ENCODE measurements at regions not wholly inside any gene's neighbourhood (a gene's known extent, or its start where the extent isn't known, plus 50 kb on each side); places are given as distances from the start of the nearest gene placed in this dataset.

- no peaks in the 10 kb centered on the region for H3K79me2 ChIP-seq (ENCODE audit: control insufficient read depth, low read length)
- TF ChIP-seq CTCF (IDR thresholded peaks at IDR 0.05; ENCODE audit: low read depth, low read length, poor library complexity, severe bottlenecking) (no peak), EZH2phosphoT487 (IDR thresholded peaks at IDR 0.05; ENCODE audit: borderline replicate concordance, low read length) (no peak)
- no peaks in the 10 kb centered on the region for H3K4me1 ChIP-seq (ENCODE audit: control insufficient read depth, low read length)
- H3F3A ChIP-seq (ENCODE audit: control insufficient read depth, insufficient read depth), result no peaks in the 10 kb centered on the region
- no peaks in the 10 kb centered on the region for H3K9me2 ChIP-seq (replicated peaks; ENCODE audit: control insufficient read depth, low read length)
- H4K20me1 ChIP-seq (ENCODE audit: control insufficient read depth, insufficient read depth, low read depth, low read length), result no peaks in the 10 kb centered on the region
- H3K27me3 ChIP-seq (ENCODE audit: control insufficient read depth, low read length), result no peaks in the 10 kb centered on the region
- H3K36me3 ChIP-seq (ENCODE audit: control insufficient read depth, low read length), result no peaks in the 10 kb centered on the region
- H3K4me2 ChIP-seq (ENCODE audit: low read length), result no peak overlapping the region
- no peaks in the 10 kb centered on the region for H3K9me3 ChIP-seq (ENCODE audit: control insufficient read depth, insufficient read depth, low read length)
- H3K4me3 ChIP-seq (ENCODE audit: low read length), result no peak overlapping the region
- H3K27ac ChIP-seq (ENCODE audit: low read depth, low read length), result no peak overlapping the region
Measured at GRCh38 chrX:10892621-10893225, 218.4 kb upstream of the HCCS start.

GRCh38 chrX:10893366-10893765, 217.8 kb upstream of the HCCS start:
- no peaks in the 10 kb centered on the region for H3K9me3 ChIP-seq (ENCODE audit: control insufficient read depth, insufficient read depth, low read length)
- H3K27me3 ChIP-seq (ENCODE audit: control insufficient read depth, low read length), result no peaks in the 10 kb centered on the region
- TF ChIP-seq EZH2phosphoT487 (IDR thresholded peaks at IDR 0.05; ENCODE audit: borderline replicate concordance, low read length) (no peak), CTCF (IDR thresholded peaks at IDR 0.05; ENCODE audit: low read depth, low read length, poor library complexity, severe bottlenecking) (no peak)
- H3K4me3 ChIP-seq (ENCODE audit: low read length), result no peak overlapping the region
- no peak overlapping the region for H3K4me2 ChIP-seq (ENCODE audit: low read length)
- no peaks in the 10 kb centered on the region for H3K79me2 ChIP-seq (ENCODE audit: control insufficient read depth, low read length)
- H3K9me2 ChIP-seq (replicated peaks; ENCODE audit: control insufficient read depth, low read length), result no peaks in the 10 kb centered on the region
- no peaks in the 10 kb centered on the region for H3F3A ChIP-seq (ENCODE audit: control insufficient read depth, insufficient read depth)
- no peaks in the 10 kb centered on the region for H3K4me1 ChIP-seq (ENCODE audit: control insufficient read depth, low read length)
- no peaks in the 10 kb centered on the region for H4K20me1 ChIP-seq (ENCODE audit: control insufficient read depth, insufficient read depth, low read depth, low read length)
- no peaks in the 10 kb centered on the region for H3K36me3 ChIP-seq (ENCODE audit: control insufficient read depth, low read length)
- H3K27ac ChIP-seq (ENCODE audit: low read depth, low read length), result no peak overlapping the region

GRCh38 chrX:10893976-10894375, 217.2 kb upstream of the HCCS start:
- no peaks in the 10 kb centered on the region for H3K79me2 ChIP-seq (ENCODE audit: control insufficient read depth, low read length)
- H3K9me2 ChIP-seq (replicated peaks; ENCODE audit: control insufficient read depth, low read length), result no peaks in the 10 kb centered on the region
- no peak overlapping the region for H3K4me3 ChIP-seq (ENCODE audit: low read length)
- no peaks in the 10 kb centered on the region for H3K27me3 ChIP-seq (ENCODE audit: control insufficient read depth, low read length)
- no peak overlapping the region for H3K4me2 ChIP-seq (ENCODE audit: low read length)
- H4K20me1 ChIP-seq (ENCODE audit: control insufficient read depth, insufficient read depth, low read depth, low read length), result no peaks in the 10 kb centered on the region
- H3K4me1 ChIP-seq (ENCODE audit: control insufficient read depth, low read length), result no peaks in the 10 kb centered on the region
- H3K36me3 ChIP-seq (ENCODE audit: control insufficient read depth, low read length), result no peaks in the 10 kb centered on the region
- no peaks in the 10 kb centered on the region for H3F3A ChIP-seq (ENCODE audit: control insufficient read depth, insufficient read depth)
- H3K9me3 ChIP-seq (ENCODE audit: control insufficient read depth, insufficient read depth, low read length), result no peaks in the 10 kb centered on the region
- no peak overlapping the region for H3K27ac ChIP-seq (ENCODE audit: low read depth, low read length)
- TF ChIP-seq CTCF (IDR thresholded peaks at IDR 0.05; ENCODE audit: low read depth, low read length, poor library complexity, severe bottlenecking), result no peak
- no peak for TF ChIP-seq EZH2phosphoT487 (IDR thresholded peaks at IDR 0.05; ENCODE audit: borderline replicate concordance, low read length)

All from DOHH2 (cell line).